Tibial nerve (tissue), 4 donors: ENCODE measurements at regions not wholly inside any gene's neighbourhood (a gene's known extent, or its start where the extent isn't known, plus 50 kb on each side); places are given as distances from the start of the nearest gene placed in this dataset.

ENCODE experiments used
- CTCF ChIP-seq, 5 experiments: fragments of 200-600 bp in 3 of 5; fragments of 450-650 bp in 2 of 5; sonication (generic) in 3 of 5; IDR thresholded peaks; one replicate each; pipeline ENCODE4 v1.5.1; 2016 to 2019; ENCODE audit warnings: antibody characterized with exemption in 5 of 5, mild to moderate bottlenecking in 3 of 5, moderate library complexity in 2 of 5
- EP300 ChIP-seq, 2 donors: sonication (generic); formaldehyde crosslinking; IDR thresholded peaks; one replicate each; pipeline ENCODE4 v1.6.1; 2017; ENCODE audit warnings: antibody characterized with exemption in 2 of 2, mild to moderate bottlenecking in 1 of 2

GRCh38 chr9:104339692-104340091 is 164.4 kb upstream of the OR13F1 start:
- no peak for TF ChIP-seq CTCF (IDR thresholded peaks at IDR 0.05)
- TF ChIP-seq EP300 (IDR thresholded peaks at IDR 0.05) = no peak
